Endothelial cell of umbilical vein (primary cell): ENCODE measurements at regions not wholly inside any gene's neighbourhood (a gene's known extent, or its start where the extent isn't known, plus 50 kb on each side); places are given as distances from the start of the nearest gene placed in this dataset.

Experiments used
- BruUV-seq: library from RNA; stranded (reverse); fragments of 400-500 nt; replicated peaks from 2 replicates; lab custom pipeline; 2021; lab: Mats Ljungman, UMichigan
- CTCF ChIA-PET: fragments of 300-600, 350-600 bp; sonication (Branson Sonifier 250); formaldehyde crosslinking; loops from one replicate; lab custom pipeline; 2021; ENCODE audit warnings: antibody characterized with exemption, inconsistent platforms; lab: Charles Lee
- POLR2A ChIA-PET: fragments of 300-600, 350-600 bp; sonication (Branson Sonifier 250); formaldehyde crosslinking; loops from one replicate; lab custom pipeline; 2021; ENCODE audit warnings: antibody characterized with exemption, inconsistent platforms; lab: Charles Lee
- DNase-seq: peaks from one replicate; pipeline ENCODE4 v3.0.0-alpha.2; 2011; ENCODE audit warnings: low read depth, low spot score
- FAIRE-seq: peaks from 2 replicates; lab custom pipeline; 2011; peaks lifted over from hg19 to GRCh38; lab: Jason Lieb, UNC
- H2AFZ ChIP-seq: 2 replicates; pipeline ENCODE4 v1.6.0; 2012; ENCODE audit warnings: low read depth, low read length, control low read depth, inconsistent platforms
- H3K27ac ChIP-seq: 2 replicates; pipeline ENCODE4 v1.5.1; 2011; ENCODE audit warnings: low read depth, mild to moderate bottlenecking, control low read depth, low read length, moderate library complexity; ENCODE audit not compliant: insufficient read depth
- H3K27me3 ChIP-seq, 2 experiments: 2 replicates each; pipeline versions ENCODE4 v1.6.0 to v1.6.1; 2011; ENCODE audit warnings: low read length in 2 of 2, mixed read lengths in 1 of 2; ENCODE audit not compliant: control insufficient read depth in 2 of 2, insufficient read depth in 2 of 2
- H3K36me3 ChIP-seq, 2 experiments: 2 replicates in 1 of 2; 3 replicates in 1 of 2; pipeline ENCODE4 v1.5.1; 2011; ENCODE audit warnings: low read length in 2 of 2, mild to moderate bottlenecking in 1 of 2, moderate library complexity in 1 of 2; ENCODE audit not compliant: control insufficient read depth in 2 of 2, insufficient read depth in 2 of 2; ENCODE audit errors: extremely low read depth in 1 of 2
- H3K4me1 ChIP-seq: 3 replicates; pipeline ENCODE4 v1.5.1; 2011; ENCODE audit warnings: mild to moderate bottlenecking, low read length; ENCODE audit not compliant: control insufficient read depth, insufficient read depth; ENCODE audit errors: extremely low read depth
- H3K4me2 ChIP-seq: 2 replicates; pipeline ENCODE4 v1.6.1; 2011; ENCODE audit warnings: low read length, control low read depth, mixed read lengths; ENCODE audit not compliant: insufficient read depth
- H3K4me3 ChIP-seq, 3 experiments: fragments of 200-600 bp in 1 of 3; sonication (generic), shearing (Covaris generic) in 1 of 3; replicated peaks in 1 of 3; 2 replicates each; pipeline ENCODE4 v1.5.1; 2011 to 2016; ENCODE audit warnings: control low read depth in 3 of 3, low read length in 3 of 3, mild to moderate bottlenecking in 2 of 3, inconsistent platforms in 1 of 3, low read depth in 1 of 3, moderate library complexity in 1 of 3; ENCODE audit not compliant: insufficient read depth in 1 of 3
- H3K79me2 ChIP-seq: 2 replicates; pipeline ENCODE4 v1.6.0; 2012; ENCODE audit warnings: low read length, inconsistent platforms; ENCODE audit not compliant: control insufficient read depth, insufficient read depth
- H3K9ac ChIP-seq: replicated peaks from 2 replicates; pipeline ENCODE3; 2011; ENCODE audit warnings: low read length, control low read depth; ENCODE audit not compliant: insufficient read depth; ENCODE audit errors: extremely low read depth
- H3K9me1 ChIP-seq: replicated peaks from 3 replicates; pipeline ENCODE4 v1.6.0; 2011; ENCODE audit warnings: mild to moderate bottlenecking, low read length; ENCODE audit not compliant: control insufficient read depth, insufficient read depth; ENCODE audit errors: extremely low read depth
- H3K9me3 ChIP-seq: replicated peaks from 2 replicates; pipeline ENCODE4 v1.5.1; 2012; ENCODE audit warnings: low read length, inconsistent platforms; ENCODE audit not compliant: control insufficient read depth, insufficient read depth
- H4K20me1 ChIP-seq: replicated peaks from 2 replicates; pipeline ENCODE3; 2011; ENCODE audit warnings: mild to moderate bottlenecking, low read length; ENCODE audit not compliant: control insufficient read depth, insufficient read depth; ENCODE audit errors: extremely low read depth
- CTCF ChIP-seq, 2 donors: IDR thresholded peaks; 1 replicate in 1 of 2; 2 replicates in 1 of 2; pipeline ENCODE4 v1.5.1; 2011; ENCODE audit warnings: low read length in 2 of 2, mild to moderate bottlenecking in 2 of 2, moderate library complexity in 2 of 2, control low read depth in 1 of 2, inconsistent platforms in 1 of 2, low read depth in 1 of 2; ENCODE audit not compliant: insufficient read depth in 1 of 2; ENCODE audit errors: extremely low read depth in 1 of 2
- EZH2 ChIP-seq: IDR thresholded peaks from 2 replicates; pipeline ENCODE4 v1.6.1; 2012; ENCODE audit warnings: borderline replicate concordance, low read depth, mild to moderate bottlenecking, moderate library complexity, low read length, inconsistent platforms; ENCODE audit not compliant: severe bottlenecking
- FOS ChIP-seq: IDR thresholded peaks from 2 replicates; pipeline ENCODE4 v1.6.1; 2011; ENCODE audit warnings: mild to moderate bottlenecking, low read length, moderate library complexity, borderline replicate concordance; ENCODE audit not compliant: insufficient read depth
- GATA2 ChIP-seq: IDR thresholded peaks from 2 replicates; pipeline ENCODE4 v1.7.0; 2011; ENCODE audit warnings: low read depth, mild to moderate bottlenecking, moderate library complexity, mixed read lengths, low read length; ENCODE audit not compliant: insufficient read length, insufficient read depth
- JUN ChIP-seq: IDR thresholded peaks from 2 replicates; pipeline ENCODE4 v1.6.1; 2011; ENCODE audit warnings: borderline replicate concordance, low read depth; ENCODE audit not compliant: insufficient read length, insufficient read depth
- MAX ChIP-seq: IDR thresholded peaks from 2 replicates; pipeline ENCODE4 v1.6.1; 2011; ENCODE audit not compliant: insufficient read depth, insufficient read length
- MYC ChIP-seq: IDR thresholded peaks from one replicate; pipeline ENCODE4 v1.6.1; 2011; ENCODE audit warnings: mild to moderate bottlenecking, low read depth, low read length
- POLR2A ChIP-seq: IDR thresholded peaks from 2 replicates; pipeline ENCODE4 v1.6.1; 2012; ENCODE audit warnings: low read depth, mild to moderate bottlenecking, control low read depth, low read length
- POLR2AphosphoS5 ChIP-seq: IDR thresholded peaks from 2 replicates; pipeline ENCODE4 v1.6.1; 2012; ENCODE audit warnings: low read depth, mild to moderate bottlenecking, control low read depth, low read length, moderate library complexity; ENCODE audit not compliant: insufficient read depth
- dilution Hi-C: fragments of 300-500 bp; cut with MboI; formaldehyde crosslinking; loops from one replicate; pipeline ENCODE4 v1.15.0; 2019; ENCODE audit warnings: low sequenced_read_pairs; ENCODE audit not compliant: extremely low pct_ligation_motif_present
- intact Hi-C: fragments of 100-400 bp; cut with micrococcal nuclease; formaldehyde crosslinking; loops from one replicate; pipeline ENCODE4 v1.10.0; 2022

GRCh38 chr12:108035372-108035771, 93.7 kb upstream of the WSCD2 start:
- no peaks in the 10 kb centered on the region for H3K9me3 ChIP-seq
- no peak overlapping the region for H2AFZ ChIP-seq
- no peak overlapping the region for H3K4me3 ChIP-seq
- POLR2A ChIA-PET = no interaction called here
- TF ChIP-seq GATA2 = no peak
- TF ChIP-seq POLR2A = no peak
- TF ChIP-seq JUN = no peak
- TF ChIP-seq MAX = no peak
- no peak for TF ChIP-seq MYC
- no peak for TF ChIP-seq FOS
- TF ChIP-seq POLR2AphosphoS5 = no peak
- TF ChIP-seq EZH2 = no peak
- H3K4me2 ChIP-seq = no peak overlapping the region
- H3K9me1 ChIP-seq = no peaks in the 10 kb centered on the region
- H3K27ac ChIP-seq = no peak overlapping the region
- BruUV-seq = no TSS peak
- dilution Hi-C loops = no loop called here
- intact Hi-C loops = no loop called here
- CTCF ChIA-PET = no interaction called here
- no peaks in the 10 kb centered on the region for H3K27me3 ChIP-seq
- no peak overlapping the region for H3K9ac ChIP-seq
- no peak for DNase-seq
- no peaks in the 10 kb centered on the region for H3K36me3 ChIP-seq
- H4K20me1 ChIP-seq = no peaks in the 10 kb centered on the region
- FAIRE-seq = no peak
- H3K4me1 ChIP-seq = no peaks in the 10 kb centered on the region
- no peaks in the 10 kb centered on the region for H3K79me2 ChIP-seq

- DNase-seq (no peak), FAIRE-seq (no peak)
- Histone ChIP-seq H2AFZ (no peak overlapping the region), H3K9ac (no peak overlapping the region), H3K79me2 (no peaks in the 10 kb centered on the region), H3K9me3 (no peaks in the 10 kb centered on the region), H3K27ac (no peak overlapping the region), H3K36me3 (no peaks in the 10 kb centered on the region), H3K4me1 (no peaks in the 10 kb centered on the region), H3K9me1 (no peaks in the 10 kb centered on the region), H3K4me3 (no peak overlapping the region), H4K20me1 (no peaks in the 10 kb centered on the region), H3K27me3 (no peaks in the 10 kb centered on the region), H3K4me2 (no peak overlapping the region)
- dilution Hi-C loops = no loop called here
- BruUV-seq = no TSS peak
- ChIA-PET POLR2A (no interaction called here), CTCF (no interaction called here)
- TF ChIP-seq POLR2AphosphoS5 (no peak), CTCF (IDR thresholded peaks at IDR 0.05; ENCODE audit: extremely low read depth in 1 of 2, insufficient read depth in 1 of 2, low read depth in 1 of 2, low read length in 2 of 2) (no peak), JUN (no peak), MYC (no peak), EZH2 (no peak), POLR2A (no peak), FOS (no peak), GATA2 (no peak), MAX (no peak)
- intact Hi-C loops = no loop called here
Measured at GRCh38 chr12:108037960-108038359, 91.1 kb upstream of the WSCD2 start.
